HG02623 (cell line): ENCODE measurements at regions not wholly inside any gene's neighbourhood (a gene's known extent, or its start where the extent isn't known, plus 50 kb on each side); places are given as distances from the start of the nearest gene placed in this dataset.
"Not testable (repeated sequence)": the region's sequence is repeated elsewhere in the genome, so short reads cannot be mapped to it uniquely, and the experiment has no call there.

Experiments
- ATAC-seq: cut with Tn5 transposase; IDR thresholded peaks from one replicate; pipeline ENCODE4 v1.9.1; 2021; ENCODE audit warnings: moderate library complexity; ENCODE audit not compliant: unreplicated experiment

- no peak for ATAC-seq
Measured at GRCh38 chr10:33795529-33795928, 461.1 kb upstream of the NRP1 start.

GRCh38 chr10:33794460-33794859 is 460.0 kb upstream of the NRP1 start:
- no peak for ATAC-seq

GRCh38 chr10:33793793-33794192 is 459.3 kb upstream of the NRP1 start:
- no peak for ATAC-seq

GRCh38 chr10:33791272-33791660 is 456.8 kb upstream of the NRP1 start:
- ATAC-seq = no peak

- no peak for ATAC-seq
Measured at GRCh38 chr10:33790521-33791271, 456.2 kb upstream of the NRP1 start.

GRCh38 chr10:33783557-33783956 is 449.1 kb upstream of the NRP1 start:
- ATAC-seq = no peak

- ATAC-seq = no peak
Measured at GRCh38 chr10:33783078-33783477, 448.6 kb upstream of the NRP1 start.

- no peak for ATAC-seq
Measured at GRCh38 chr10:33781606-33782395, 447.3 kb upstream of the NRP1 start.

- ATAC-seq = no peak
Measured at GRCh38 chr10:33780961-33781360, 446.5 kb upstream of the NRP1 start.

GRCh38 chr10:33777223-33777622 is 442.8 kb upstream of the NRP1 start:
- no peak for ATAC-seq

- ATAC-seq = no peak
Measured at GRCh38 chr10:33776419-33777070, 442.1 kb upstream of the NRP1 start.

GRCh38 chr10:33774857-33775256 is 440.4 kb upstream of the NRP1 start:
- ATAC-seq = no peak

GRCh38 chr10:33773886-33774480 is 439.5 kb upstream of the NRP1 start:
- ATAC-seq = no peak

- ATAC-seq = no peak
Measured at GRCh38 chr10:33773253-33773573, 438.7 kb upstream of the NRP1 start.

GRCh38 chr10:33772370-33773252 is 438.1 kb upstream of the NRP1 start:
- ATAC-seq = no peak

- ATAC-seq = not testable (repeated sequence)
Measured at GRCh38 chr10:33771856-33772255, 437.4 kb upstream of the NRP1 start.

- no peak for ATAC-seq
Measured at GRCh38 chr10:33764694-33765185, 430.3 kb upstream of the NRP1 start.

GRCh38 chr10:33760056-33760943 is 425.8 kb upstream of the NRP1 start:
- ATAC-seq = no peak

GRCh38 chr10:33759191-33759590 is 424.7 kb upstream of the NRP1 start:
- no peak for ATAC-seq
